GM19023 (cell line): ENCODE measurements at regions not wholly inside any gene's neighbourhood (a gene's known extent, or its start where the extent isn't known, plus 50 kb on each side); places are given as distances from the start of the nearest gene placed in this dataset.
"Not testable (repeated sequence)": the region's sequence is repeated elsewhere in the genome, so short reads cannot be mapped to it uniquely, and the experiment has no call there.

Experiments used
- ATAC-seq: cut with Tn5 transposase; IDR thresholded peaks from one replicate; pipeline ENCODE4 v1.9.1; 2021; ENCODE audit warnings: mild to moderate bottlenecking, moderate library complexity; ENCODE audit not compliant: unreplicated experiment

DNA sequence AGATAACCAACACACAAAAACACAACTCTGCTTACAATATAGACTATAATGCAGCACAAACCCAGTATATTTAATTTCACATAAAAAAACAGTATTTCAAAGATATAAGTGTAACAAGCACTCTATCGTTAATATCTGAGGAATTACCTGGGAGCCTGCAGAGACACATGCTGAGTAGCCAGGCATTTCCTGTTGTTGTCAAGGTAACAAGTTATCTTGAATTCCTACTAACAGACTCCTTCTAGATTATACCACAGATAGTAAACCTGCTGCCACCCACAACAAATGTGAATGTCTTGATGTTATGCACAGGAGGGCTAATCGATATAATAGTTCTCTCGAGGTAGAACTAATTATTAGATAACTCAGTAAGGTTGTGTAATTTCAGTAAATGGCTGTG is 826.0 kb upstream of the PRR20A start:
- ATAC-seq: no peak

DNA sequence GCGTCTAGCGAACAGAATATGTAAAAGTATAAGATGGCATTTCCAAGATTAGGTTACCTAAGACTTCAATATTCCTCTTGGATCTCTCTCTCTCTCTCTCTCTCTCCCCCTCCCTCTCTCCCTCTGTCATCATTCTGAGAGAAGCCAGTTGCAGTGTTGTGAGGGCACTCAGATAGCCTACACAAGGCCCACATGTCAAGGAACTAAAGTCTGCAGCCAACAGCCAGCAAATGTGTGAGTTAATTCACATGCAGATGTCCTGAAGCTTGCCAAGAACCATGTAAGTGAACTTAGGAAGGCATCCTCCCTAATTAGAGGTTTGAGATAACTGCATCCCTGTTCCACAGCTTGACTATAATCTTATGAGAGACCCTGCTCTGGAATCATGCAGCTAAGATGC is 822.9 kb upstream of the PRR20A start:
- no peak for ATAC-seq

DNA sequence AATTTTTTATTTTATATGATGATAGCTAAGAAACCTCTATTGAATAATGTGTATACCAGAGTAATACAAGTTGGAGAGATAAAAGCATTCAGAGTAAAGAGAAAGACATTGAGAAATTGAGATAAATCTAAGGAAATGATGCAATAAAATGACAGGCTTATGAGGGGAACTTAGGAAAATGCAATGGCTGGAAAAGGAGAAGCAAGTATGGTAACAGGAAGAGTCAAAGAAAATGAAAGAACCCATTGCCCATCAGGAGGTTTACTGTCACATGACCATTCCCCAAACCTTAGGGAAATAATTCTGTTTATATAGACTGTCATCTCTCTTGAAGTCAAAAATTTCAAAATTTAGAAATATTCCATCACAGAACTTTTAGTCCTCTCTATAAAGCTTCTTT is 808.0 kb upstream of the PRR20A start:
- ATAC-seq: no peak

- no peak for ATAC-seq
Measured at GRCh38 chr13:56335775-56336174, 804.9 kb upstream of the PRR20A start.

- ATAC-seq: no peak
Measured at GRCh38 chr13:56338421-56338820, 802.3 kb upstream of the PRR20A start.

- ATAC-seq: no peak
Measured at GRCh38 chr13:56347014-56347413, 793.7 kb upstream of the PRR20A start.

- no peak for ATAC-seq
Measured at GRCh38 chr13:56349866-56350265, 790.9 kb upstream of the PRR20A start.

- ATAC-seq: no peak
Measured at GRCh38 chr13:56351041-56351440, 789.7 kb upstream of the PRR20A start.

GRCh38 chr13:56352361-56352760 is 788.4 kb upstream of the PRR20A start:
- no peak for ATAC-seq

DNA sequence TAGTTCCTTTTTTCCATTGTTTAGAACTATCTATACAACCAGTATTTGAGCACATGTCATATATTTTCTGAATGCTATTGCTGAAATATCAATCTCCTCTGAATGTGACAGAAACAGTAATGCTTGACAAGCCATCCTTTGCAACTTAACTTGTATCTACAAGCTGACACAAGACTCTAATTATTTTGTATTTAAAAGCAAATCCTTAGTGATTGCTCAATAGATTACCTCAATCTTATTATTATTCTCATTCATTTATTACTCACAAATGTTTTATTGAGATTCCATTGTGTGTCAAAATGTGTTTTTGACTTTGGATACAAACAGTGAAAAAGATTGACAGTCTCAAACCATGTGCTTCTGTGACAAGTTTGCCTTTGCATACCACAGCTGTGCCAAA is 787.8 kb upstream of the PRR20A start:
- no peak for ATAC-seq

GRCh38 chr13:56356690-56357089 is 784.0 kb upstream of the PRR20A start:
- no peak for ATAC-seq

DNA sequence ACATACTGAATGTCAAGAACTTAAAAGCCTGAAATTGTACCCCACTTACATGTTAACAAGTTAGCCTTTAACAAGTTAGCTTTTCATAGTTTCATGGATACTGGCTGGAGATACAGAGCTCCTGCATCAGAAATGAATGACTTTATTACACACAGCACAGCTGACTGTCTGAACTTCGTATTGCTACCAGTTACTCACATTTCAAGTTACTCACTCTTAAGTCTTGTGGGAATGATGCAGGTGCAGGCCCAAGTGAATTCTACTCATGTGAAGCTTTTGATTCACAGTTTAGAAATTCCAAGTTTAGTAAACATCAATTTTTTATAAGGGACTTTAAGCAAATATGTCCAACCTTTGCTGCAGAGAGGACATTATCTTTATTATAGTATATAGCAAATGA is 762.2 kb upstream of the PRR20A start:
- ATAC-seq: no peak

DNA sequence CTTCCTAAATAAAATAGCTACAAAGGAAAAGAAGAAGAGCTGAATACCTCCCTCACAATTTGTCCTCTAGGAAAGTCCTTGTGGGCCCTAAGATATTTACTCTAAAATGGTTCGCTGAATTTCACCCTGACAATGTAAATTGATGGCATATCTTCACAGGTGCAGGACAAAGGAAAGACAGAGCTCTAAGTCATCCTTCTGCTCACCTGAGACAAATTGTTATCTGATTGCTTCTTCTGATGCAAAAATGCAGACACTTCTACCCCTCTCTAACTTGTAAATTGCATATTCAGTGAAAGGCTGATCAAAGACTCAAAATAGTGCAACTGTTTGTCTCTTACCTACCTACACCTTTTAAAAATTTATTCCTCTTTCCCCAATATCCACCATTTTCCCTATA is 747.2 kb upstream of the PRR20A start:
- ATAC-seq: no peak

DNA sequence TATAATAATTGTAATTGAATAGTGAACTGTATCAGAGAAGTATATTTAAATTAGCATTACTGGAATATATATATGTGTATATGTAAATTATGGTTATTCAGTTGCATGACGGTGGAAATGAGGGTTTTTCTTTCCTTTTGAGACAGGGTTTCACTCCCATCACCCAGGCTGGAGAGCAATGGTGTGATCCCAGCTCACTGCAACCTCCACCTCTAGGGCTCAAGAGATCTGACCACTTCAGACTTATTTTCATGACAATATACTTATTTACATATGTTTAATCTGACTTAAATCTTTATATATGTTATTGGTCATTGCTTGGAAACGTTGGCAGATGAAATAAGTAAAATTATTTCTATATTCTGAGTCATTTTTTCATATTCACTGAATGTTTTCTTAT is 744.4 kb upstream of the PRR20A start:
- ATAC-seq: no peak

GRCh38 chr13:56400774-56401173 is 739.9 kb upstream of the PRR20A start:
- no peak for ATAC-seq

DNA sequence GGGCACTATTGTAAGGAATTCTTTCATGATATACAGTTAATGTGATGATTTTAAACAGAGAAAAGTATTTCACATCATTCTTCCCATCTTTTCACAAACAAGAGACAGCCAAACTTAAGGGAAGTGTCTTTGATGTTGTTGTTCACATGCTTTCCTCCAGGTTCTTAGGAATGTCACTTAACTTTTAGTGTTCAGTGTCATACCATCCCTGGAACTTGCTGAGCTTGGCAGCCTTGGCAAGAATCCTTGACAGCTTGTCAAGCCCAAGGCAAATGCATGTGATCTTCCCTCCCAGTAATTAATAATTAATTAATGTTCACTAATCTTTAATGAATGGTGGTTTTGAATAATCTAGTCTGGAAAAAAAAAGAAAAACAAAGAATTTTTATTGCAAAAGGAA is 727.9 kb upstream of the PRR20A start:
- ATAC-seq: no peak

DNA sequence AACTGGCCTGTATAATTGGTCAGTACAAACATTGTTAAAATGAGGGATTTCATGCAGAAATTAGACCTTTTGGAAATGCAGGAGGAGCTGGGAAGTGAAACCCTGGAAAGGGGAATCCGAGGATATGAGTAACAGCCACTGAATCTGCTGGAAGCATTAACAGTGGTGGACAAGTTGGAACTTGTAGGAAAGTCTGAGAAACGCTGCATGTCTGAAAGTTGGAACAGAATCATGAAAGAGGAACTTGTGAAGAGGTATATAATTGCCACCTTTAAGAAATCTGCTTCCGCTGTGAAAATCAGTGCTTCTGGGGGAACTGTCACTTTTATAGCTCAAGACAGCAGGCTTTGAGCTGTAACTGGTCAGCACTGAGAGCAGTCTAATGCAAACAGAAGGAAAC is 716.5 kb upstream of the PRR20A start:
- ATAC-seq: no peak

DNA sequence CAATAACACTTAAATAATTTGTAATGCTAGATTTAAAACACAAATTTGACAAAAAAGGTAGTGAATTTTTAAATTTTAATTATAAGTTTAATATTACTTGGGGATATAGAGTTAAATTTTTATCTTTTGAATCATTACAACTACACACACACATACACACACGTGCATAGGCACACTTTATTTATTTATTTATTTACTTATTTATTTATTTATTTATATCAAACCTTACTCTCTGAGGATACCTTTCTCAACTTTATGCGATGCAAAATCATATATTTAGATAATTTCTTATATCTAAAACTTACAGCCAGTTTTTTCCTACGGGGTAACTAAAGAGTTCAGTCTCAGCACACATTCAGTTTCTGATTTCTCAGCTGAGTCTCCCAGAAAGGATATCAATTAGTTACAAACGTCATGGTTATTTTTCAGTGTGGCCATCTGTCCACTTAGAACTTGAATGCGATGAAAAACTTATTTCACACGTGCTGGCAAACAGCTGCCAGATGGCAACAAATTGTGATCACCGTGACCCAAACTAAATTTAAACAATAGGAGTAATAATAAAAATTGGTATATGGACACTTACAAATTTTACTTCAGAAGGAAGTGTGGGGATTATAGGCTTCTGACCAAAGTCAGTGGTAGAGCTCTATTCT is 683.1 kb upstream of the PRR20A start:
- ATAC-seq: no peak

GRCh38 chr13:56459286-56459685 is 681.4 kb upstream of the PRR20A start:
- no peak for ATAC-seq

DNA sequence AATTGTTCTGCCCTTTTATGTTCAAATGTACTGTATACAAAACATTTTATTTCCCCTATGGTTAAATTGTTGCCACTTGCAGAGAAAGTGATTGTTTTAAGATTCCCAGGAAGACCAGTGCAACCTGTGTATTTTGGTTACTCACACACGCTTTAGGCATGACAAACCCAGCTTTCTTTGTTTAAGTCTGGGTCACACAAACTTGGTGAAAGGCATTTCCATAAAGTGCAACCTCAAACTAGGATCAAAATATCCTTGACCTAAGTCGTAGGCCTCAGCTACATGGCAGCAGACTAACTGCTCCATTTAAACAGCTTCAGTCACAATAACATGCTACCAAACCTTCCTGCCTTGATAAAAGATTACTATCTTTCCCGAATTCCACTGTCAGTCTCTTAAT is 639.0 kb upstream of the PRR20A start:
- no peak for ATAC-seq

DNA sequence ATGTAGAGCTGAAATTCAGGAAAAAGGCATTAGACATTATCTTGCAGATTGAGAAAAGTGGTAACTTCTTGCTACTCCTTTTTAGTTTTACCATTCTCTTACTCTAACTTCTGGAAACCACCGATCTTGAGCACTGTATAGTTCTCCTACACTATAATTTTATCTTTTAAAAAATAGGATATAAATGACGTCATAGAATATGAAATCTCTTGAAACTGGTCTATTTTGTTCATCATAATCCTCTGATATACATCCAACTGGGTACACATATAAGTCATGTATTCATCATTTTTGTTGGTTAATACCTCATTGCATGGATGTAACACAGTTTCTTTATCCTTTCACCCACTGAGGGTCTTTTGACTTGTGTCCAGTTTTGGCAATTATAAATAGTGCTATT is 629.9 kb upstream of the PRR20A start:
- no peak for ATAC-seq

GRCh38 chr13:56512336-56512735 is 628.4 kb upstream of the PRR20A start:
- ATAC-seq: not testable (repeated sequence)

DNA sequence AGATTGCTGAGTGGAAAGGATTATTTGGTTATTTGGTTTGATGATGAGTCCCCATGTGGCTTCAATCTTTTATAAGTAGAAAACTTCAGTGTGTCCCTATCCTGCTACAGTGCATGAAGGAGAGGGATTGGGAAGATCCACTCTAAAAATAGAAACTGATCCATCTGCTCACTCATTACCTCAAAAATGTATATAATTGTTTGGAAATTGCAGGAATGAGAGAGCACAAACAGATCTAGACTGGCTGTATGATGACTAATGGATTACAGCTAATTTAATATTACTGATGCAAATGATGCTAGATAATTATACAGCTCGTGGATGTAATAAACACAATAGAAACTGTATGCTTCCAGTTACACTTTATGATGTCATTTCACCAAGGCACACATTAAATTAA is 625.3 kb upstream of the PRR20A start:
- no peak for ATAC-seq
